Fibroblast of lung (primary cell): ENCODE measurements at regions not wholly inside any gene's neighbourhood (a gene's known extent, or its start where the extent isn't known, plus 50 kb on each side); places are given as distances from the start of the nearest gene placed in this dataset.

Source experiments
- DNase-seq, 2 donors: peaks; one replicate each; pipeline versions ENCODE4 v3.0.0 to v3.0.0-alpha.2; 2010; ENCODE audit warnings: low read depth in 2 of 2
- H2AFZ ChIP-seq: 2 replicates; pipeline ENCODE4 v1.5.1; 2012; ENCODE audit warnings: low read length, control low read depth, inconsistent platforms
- H3K27ac ChIP-seq: 2 replicates; pipeline ENCODE4 v1.5.1; 2011; ENCODE audit warnings: low read length, control low read depth; ENCODE audit not compliant: insufficient read depth
- H3K27me3 ChIP-seq: 2 replicates; pipeline ENCODE4 v1.5.1; 2011; ENCODE audit warnings: mild to moderate bottlenecking, low read length; ENCODE audit not compliant: control insufficient read depth, insufficient read depth
- H3K36me3 ChIP-seq: 2 replicates; pipeline ENCODE4 v1.5.1; 2011; ENCODE audit warnings: low read length; ENCODE audit not compliant: control insufficient read depth, insufficient read depth
- H3K4me1 ChIP-seq: 2 replicates; pipeline ENCODE4 v1.5.1; 2011; ENCODE audit warnings: low read length; ENCODE audit not compliant: control insufficient read depth, insufficient read depth; ENCODE audit errors: extremely low read depth
- H3K4me2 ChIP-seq: 2 replicates; pipeline ENCODE4 v1.5.1; 2011; ENCODE audit warnings: low read length, control low read depth; ENCODE audit not compliant: insufficient read depth; ENCODE audit errors: extremely low read depth
- H3K4me3 ChIP-seq, 4 experiments: fragments of 200-600 bp in 1 of 4; sonication (generic) in 1 of 4; replicated peaks in 1 of 4; 2 replicates each; pipeline ENCODE4 v1.5.1; 2011 to 2016; ENCODE audit warnings: low read length in 4 of 4, low read depth in 3 of 4, mild to moderate bottlenecking in 3 of 4, control low read depth in 2 of 4, inconsistent platforms in 1 of 4, mixed read lengths in 1 of 4; ENCODE audit not compliant: insufficient read depth in 1 of 4; ENCODE audit errors: control extremely low read depth in 1 of 4
- H3K79me2 ChIP-seq: 2 replicates; pipeline ENCODE4 v1.5.1; 2012; ENCODE audit warnings: mild to moderate bottlenecking, low read length, inconsistent platforms; ENCODE audit not compliant: control insufficient read depth, insufficient read depth
- H3K9ac ChIP-seq: 2 replicates; pipeline ENCODE4 v1.5.1; 2011; ENCODE audit warnings: mild to moderate bottlenecking, low read length, control low read depth; ENCODE audit not compliant: insufficient read depth
- H3K9me3 ChIP-seq: 2 replicates; pipeline ENCODE4 v1.5.1; 2012; ENCODE audit warnings: low read depth, low read length; ENCODE audit not compliant: control insufficient read depth, insufficient read depth
- H4K20me1 ChIP-seq: 2 replicates; pipeline ENCODE4 v1.5.1; 2011; ENCODE audit warnings: low read length; ENCODE audit not compliant: control insufficient read depth, insufficient read depth; ENCODE audit errors: extremely low read depth
- CTCF ChIP-seq, 2 donors: IDR thresholded peaks in 1 of 2; conservative IDR thresholded peaks in 1 of 2; 1 replicate in 1 of 2; 2 replicates in 1 of 2; pipeline ENCODE4 v1.5.1; 2011 to 2012; ENCODE audit warnings: low read length in 2 of 2, control low read depth in 1 of 2, inconsistent platforms in 1 of 2, low read depth in 1 of 2, mild to moderate bottlenecking in 1 of 2
- EZH2 ChIP-seq: IDR thresholded peaks from 2 replicates; pipeline ENCODE4 v1.5.1; 2012; ENCODE audit warnings: low read length, control low read depth, mild to moderate bottlenecking; ENCODE audit errors: missing control alignments

DNA sequence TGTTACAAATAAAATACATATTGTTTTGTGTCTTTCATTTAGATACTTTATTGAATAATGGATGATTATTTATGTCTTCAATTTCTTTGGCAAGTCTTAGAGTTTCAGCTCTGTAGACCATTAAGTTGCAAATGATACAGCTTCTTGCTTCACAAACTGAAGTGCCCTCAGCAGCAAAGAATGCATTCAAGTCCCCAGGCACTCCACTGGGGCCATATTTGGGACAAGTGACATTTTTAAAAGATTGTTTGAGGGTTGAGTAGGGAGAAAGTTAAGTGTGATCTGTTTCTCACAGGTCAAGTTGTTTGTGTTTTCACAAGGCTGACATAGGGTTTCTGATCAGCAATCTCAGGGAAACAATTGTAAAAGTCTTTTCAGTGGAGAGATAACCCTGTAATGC is 400.7 kb downstream of the PLA2G4A start:
- no peaks in the 10 kb centered on the region for H3K36me3 ChIP-seq
- no peak overlapping the region for H3K4me3 ChIP-seq
- H4K20me1 ChIP-seq: no peaks in the 10 kb centered on the region
- no peak overlapping the region for H3K9ac ChIP-seq
- TF ChIP-seq EZH2 (no peak), CTCF (conservative IDR thresholded peaks at IDR 0.05 in 1 of 2, IDR thresholded peaks at IDR 0.05 in 1 of 2; ENCODE audit: low read depth in 1 of 2, low read length in 2 of 2) (no peak)
- no peak overlapping the region for H3K4me2 ChIP-seq
- no peak overlapping the region for H2AFZ ChIP-seq
- H3K79me2 ChIP-seq: no peaks in the 10 kb centered on the region
- H3K4me1 ChIP-seq: no peaks in the 10 kb centered on the region
- no peaks in the 10 kb centered on the region for H3K9me3 ChIP-seq
- DNase-seq: no peak
- H3K27me3 ChIP-seq: no peaks in the 10 kb centered on the region
- H3K27ac ChIP-seq: no peak overlapping the region

- Histone ChIP-seq H4K20me1 (no peaks in the 10 kb centered on the region), H3K9me3 (no peaks in the 10 kb centered on the region), H3K9ac (no peak overlapping the region), H3K4me3 (no peak overlapping the region), H3K36me3 (no peaks in the 10 kb centered on the region), H3K27ac (no peak overlapping the region), H3K79me2 (no peaks in the 10 kb centered on the region), H2AFZ (no peak overlapping the region), H3K27me3 (no peaks in the 10 kb centered on the region), H3K4me2 (no peak overlapping the region), H3K4me1 (no peaks in the 10 kb centered on the region)
- DNase-seq: no peak
- TF ChIP-seq EZH2 (no peak), CTCF (conservative IDR thresholded peaks at IDR 0.05 in 1 of 2, IDR thresholded peaks at IDR 0.05 in 1 of 2; ENCODE audit: low read depth in 1 of 2, low read length in 2 of 2) (no peak)
These were observed 406.0 kb downstream of the PLA2G4A start for GRCh38 chr1:187234706-187235105.

DNA sequence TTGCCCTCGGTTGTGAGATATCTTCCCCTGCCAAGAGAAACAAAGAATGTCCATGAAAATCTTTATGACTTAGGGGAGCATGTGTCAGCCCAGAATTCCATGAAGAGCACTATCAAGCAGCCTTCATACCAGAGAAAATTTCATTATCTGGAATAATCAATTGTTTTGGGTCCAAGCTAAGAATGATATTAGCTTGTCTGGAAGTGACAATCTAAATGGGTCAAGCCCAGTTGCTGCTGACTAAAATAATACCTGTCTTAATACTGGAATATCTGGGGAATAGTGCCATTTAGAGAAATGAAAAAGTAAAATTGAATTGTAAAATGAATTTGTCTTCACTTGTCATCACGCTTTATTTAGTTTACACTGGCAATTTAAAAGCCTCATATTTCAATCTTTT is 407.4 kb downstream of the PLA2G4A start:
- DNase-seq: no peak
- H3K4me2 ChIP-seq: no peak overlapping the region
- H2AFZ ChIP-seq: no peak overlapping the region
- H3K4me1 ChIP-seq: no peaks in the 10 kb centered on the region
- H3K27ac ChIP-seq: no peak overlapping the region
- TF ChIP-seq EZH2 (no peak), CTCF (conservative IDR thresholded peaks at IDR 0.05 in 1 of 2, IDR thresholded peaks at IDR 0.05 in 1 of 2; ENCODE audit: low read depth in 1 of 2, low read length in 2 of 2) (no peak)
- H3K9me3 ChIP-seq: no peaks in the 10 kb centered on the region
- no peaks in the 10 kb centered on the region for H3K79me2 ChIP-seq
- no peak overlapping the region for H3K4me3 ChIP-seq
- H3K27me3 ChIP-seq: no peaks in the 10 kb centered on the region
- no peaks in the 10 kb centered on the region for H4K20me1 ChIP-seq
- no peak overlapping the region for H3K9ac ChIP-seq
- H3K36me3 ChIP-seq: no peaks in the 10 kb centered on the region
